HCT116 (cell line): ENCODE measurements at regions not wholly inside any gene's neighbourhood (a gene's known extent, or its start where the extent isn't known, plus 50 kb on each side); places are given as distances from the start of the nearest gene placed in this dataset.

Source experiments
- ATAC-seq: fragments of 200-7000 bp; cut with Tn5 transposase; 2 replicates; pipeline ENCODE4 v1.9.1; 2020; ENCODE audit warnings: mild to moderate bottlenecking, moderate library complexity
- BruUV-seq: library from RNA; stranded (reverse); fragments of 400-500 nt; replicated peaks from 2 replicates; lab custom pipeline; 2021; lab: Mats Ljungman, UMichigan
- CTCF ChIA-PET: fragments of 300-600 bp; sonication (Branson Sonifier 250); formaldehyde crosslinking; loops from one replicate; lab custom pipeline; 2021; ENCODE audit warnings: antibody characterized with exemption; lab: Charles Lee
- POLR2A ChIA-PET: fragments of 300-600, 350-600 bp; sonication (Branson Sonifier 250); formaldehyde crosslinking; loops from one replicate; lab custom pipeline; 2021; ENCODE audit warnings: antibody characterized with exemption; lab: Charles Lee
- RAD21 ChIA-PET, 2 experiments: fragments of 300-600 bp; sonication (Branson Sonifier 250); formaldehyde crosslinking; loops; one replicate each; lab custom pipeline; 2023; ENCODE audit warnings: low total read pairs in 2 of 2; ENCODE audit not compliant: uncharacterized antibody in 2 of 2, unreplicated experiment in 2 of 2, low non-redundant PET in 1 of 2; lab: Charles Lee
- DNase-seq: peaks from one replicate; pipeline ENCODE4 v3.0.0-alpha.2; 2010; ENCODE audit warnings: low read depth, low spot score
- H2AFZ ChIP-seq: fragments of 200-600 bp; shearing (Covaris generic), sonication (generic); 2 replicates; pipeline ENCODE4 v1.6.1; 2017; ENCODE audit warnings: low read depth, mixed run types, mixed read lengths, antibody characterized with exemption, low read length; ENCODE audit not compliant: poor library complexity, severe bottlenecking
- H3K27ac ChIP-seq: 2 replicates; pipeline ENCODE4 v1.5.1; 2012; ENCODE audit warnings: low read depth, low read length
- H3K27me3 ChIP-seq: fragments of 200-600 bp; sonication (generic); 2 replicates; pipeline ENCODE4 v1.6.1; 2016; ENCODE audit warnings: mixed run types, low read length, mixed read lengths; ENCODE audit not compliant: insufficient read depth
- H3K36me3 ChIP-seq, 2 experiments: fragments of 200-500 bp in 1 of 2; fragments of 200-600 bp in 1 of 2; sonication (Bioruptor generic) in 1 of 2; sonication (generic) in 1 of 2; 2 replicates each; pipeline versions ENCODE4 v1.5.1 to v1.6.1; 2014 to 2016; ENCODE audit warnings: low read length in 2 of 2, inconsistent platforms in 1 of 2, mixed read lengths in 1 of 2, mixed run types in 1 of 2; ENCODE audit not compliant: insufficient read depth in 2 of 2, control insufficient read depth in 1 of 2
- H3K4me1 ChIP-seq, 2 experiments: fragments of 200-600 bp in 1 of 2; sonication (generic) in 1 of 2; 2 replicates each; pipeline versions ENCODE4 v1.5.1 to v1.6.1; 2012 to 2017; ENCODE audit warnings: low read length in 2 of 2, inconsistent platforms in 1 of 2, mild to moderate bottlenecking in 1 of 2, mixed read lengths in 1 of 2, mixed run types in 1 of 2, moderate library complexity in 1 of 2; ENCODE audit not compliant: insufficient read depth in 2 of 2, control insufficient read depth in 1 of 2
- H3K4me2 ChIP-seq: fragments of 200-600 bp; sonication (generic); 2 replicates; pipeline ENCODE4 v1.6.1; 2017; ENCODE audit warnings: mixed run types, low read length, mixed read lengths
- H3K4me3 ChIP-seq, 2 experiments: fragments of 200-600 bp in 1 of 2; sonication (generic) in 1 of 2; replicated peaks in 1 of 2; 2 replicates each; pipeline ENCODE4 v1.5.1; 2011 to 2016; ENCODE audit warnings: low read length in 2 of 2, control low read depth in 1 of 2, low read depth in 1 of 2, mild to moderate bottlenecking in 1 of 2, mixed read lengths in 1 of 2, mixed run types in 1 of 2
- H3K79me2 ChIP-seq: fragments of 200-600 bp; sonication (generic); 2 replicates; pipeline ENCODE4 v1.6.1; 2017; ENCODE audit warnings: mild to moderate bottlenecking, mixed run types, low read length, moderate library complexity, mixed read lengths; ENCODE audit not compliant: insufficient read depth
- H3K9ac ChIP-seq: fragments of 200-600 bp; sonication (generic); 2 replicates; pipeline ENCODE4 v1.6.1; 2016; ENCODE audit warnings: low read length, mixed read lengths
- H3K9me2 ChIP-seq: fragments of 200-600 bp; sonication (generic), shearing (Covaris generic); 2 replicates; pipeline ENCODE4 v1.6.1; 2017; ENCODE audit warnings: mixed run types, mild to moderate bottlenecking, moderate library complexity; ENCODE audit not compliant: insufficient read depth
- H3K9me3 ChIP-seq, 2 experiments: fragments of 200-500 bp in 1 of 2; fragments of 200-600 bp in 1 of 2; sonication (Bioruptor generic) in 1 of 2; sonication (generic) in 1 of 2; 2 replicates each; pipeline ENCODE4 v1.6.1; 2014 to 2017; ENCODE audit warnings: low read length in 2 of 2, mixed read lengths in 2 of 2, inconsistent platforms in 1 of 2, low read depth in 1 of 2, mild to moderate bottlenecking in 1 of 2, mixed run types in 1 of 2, moderate library complexity in 1 of 2; ENCODE audit not compliant: control insufficient read depth in 1 of 2, insufficient read depth in 1 of 2
- H4K20me1 ChIP-seq: fragments of 200-600 bp; sonication (generic), shearing (Covaris generic); 2 replicates; pipeline ENCODE4 v1.6.1; 2017; ENCODE audit warnings: mixed run types, mild to moderate bottlenecking, moderate library complexity; ENCODE audit not compliant: insufficient read depth
- CEBPB ChIP-seq: IDR thresholded peaks from 2 replicates; pipeline ENCODE4 v1.6.1; 2012; ENCODE audit warnings: low read depth
- ELF1 ChIP-seq: IDR thresholded peaks from 2 replicates; pipeline ENCODE4 v1.6.1; 2012; ENCODE audit warnings: low read depth, borderline replicate concordance
- JUND ChIP-seq: IDR thresholded peaks from 2 replicates; pipeline ENCODE4 v1.6.1; 2012
- RAD21 ChIP-seq: IDR thresholded peaks from 2 replicates; pipeline ENCODE4 v1.6.1; 2012; ENCODE audit warnings: low read depth, mild to moderate bottlenecking
- SP1 ChIP-seq: IDR thresholded peaks from 2 replicates; pipeline ENCODE4 v1.6.1; 2012; ENCODE audit warnings: low read depth
- SRF ChIP-seq: IDR thresholded peaks from 2 replicates; pipeline ENCODE4 v1.6.1; 2012; ENCODE audit warnings: low read depth
- TCF7L2 ChIP-seq: IDR thresholded peaks from 2 replicates; pipeline ENCODE4 v1.7.0; 2011; ENCODE audit warnings: borderline replicate concordance, inconsistent platforms; ENCODE audit not compliant: insufficient read depth, insufficient read length; ENCODE audit errors: extremely low read depth
- YY1 ChIP-seq: IDR thresholded peaks from 2 replicates; pipeline ENCODE4 v1.6.1; 2011; ENCODE audit warnings: low read length, low read depth, moderate library complexity, mild to moderate bottlenecking; ENCODE audit not compliant: insufficient replicate concordance; ENCODE audit errors: extremely low read depth
- intact Hi-C: fragments of 100-400 bp; cut with micrococcal nuclease; formaldehyde crosslinking; loops from 2 replicates; pipeline ENCODE4 v1.10.0; 2022
- TF ChIP-seq, protein P1 (sequence below): IDR thresholded peaks from 2 replicates; pipeline ENCODE4 v1.6.1; 2012
- TF ChIP-seq, protein P2 (sequence below): IDR thresholded peaks from 2 replicates; pipeline ENCODE4 v1.6.1; 2012
- TF ChIP-seq, protein P3 (sequence below), 3 experiments: fragments of 200-600 bp in 1 of 3; sonication (generic) in 1 of 3; IDR thresholded peaks in 2 of 3; conservative IDR thresholded peaks in 1 of 3; 2 replicates each; pipeline ENCODE4 v1.5.1; 2012 to 2017; ENCODE audit warnings: low read depth in 2 of 3, low read length in 2 of 3, antibody characterized with exemption in 1 of 3, borderline replicate concordance in 1 of 3, control low read depth in 1 of 3, mild to moderate bottlenecking in 1 of 3, mixed read lengths in 1 of 3, mixed run types in 1 of 3, moderate library complexity in 1 of 3; ENCODE audit not compliant: insufficient read depth in 1 of 3
- TF ChIP-seq, protein P4 (sequence below): IDR thresholded peaks from 2 replicates; pipeline ENCODE4 v1.6.1; 2011; ENCODE audit warnings: mild to moderate bottlenecking, low read length, moderate library complexity; ENCODE audit not compliant: insufficient replicate concordance; ENCODE audit errors: extremely low read depth

DNA sequence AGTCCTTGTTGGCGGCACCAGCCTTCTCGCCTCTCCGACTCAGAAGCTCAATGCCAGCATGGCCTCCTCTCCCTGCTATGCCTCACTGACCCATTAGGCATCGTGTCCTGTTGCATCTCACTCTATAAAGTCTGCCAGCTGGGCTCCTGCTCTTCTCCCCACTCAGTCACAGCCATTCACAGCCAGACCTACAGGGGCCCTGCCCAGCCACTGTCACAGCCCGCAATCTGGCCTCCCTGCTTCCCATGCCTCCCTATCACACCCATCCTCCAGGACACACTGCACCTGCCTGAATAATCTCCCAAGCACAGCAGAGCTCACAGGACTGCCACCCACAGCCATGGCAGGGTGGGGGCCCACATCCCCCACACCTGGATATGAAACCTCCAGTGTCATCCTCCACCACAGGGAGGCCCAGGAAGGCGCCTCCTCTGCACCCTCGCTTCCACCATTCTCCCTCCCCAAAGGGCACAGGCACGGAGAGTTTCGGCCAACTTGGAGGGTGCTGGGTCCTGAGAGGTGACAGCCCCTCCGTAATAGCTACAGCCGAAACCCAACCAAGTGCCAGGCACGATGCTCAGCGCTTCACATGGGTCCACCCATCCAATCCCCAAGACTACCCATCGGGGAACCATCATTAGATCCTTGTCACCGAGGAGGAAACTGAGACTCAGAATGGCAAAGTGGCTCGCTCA, 370.3 kb downstream of the BCL11B start:
- Histone ChIP-seq H3K9ac (no peak overlapping the region), H3K79me2 (no peaks in the 10 kb centered on the region), H3K36me3 (no peaks in the 10 kb centered on the region), H3K4me2 (no peak overlapping the region), H3K9me2 (no peaks in the 10 kb centered on the region), H3K27me3 (peaks cover 48% of the 10 kb centered on the region), H3K27ac (no peak overlapping the region), H3K9me3 (no peaks in the 10 kb centered on the region), H4K20me1 (no peaks in the 10 kb centered on the region), H3K4me1 (peaks cover 10 to 11% of the 10 kb centered on the region in 2 experiments), H2AFZ (no peak overlapping the region), H3K4me3 (no peak overlapping the region)
- TF ChIP-seq SP1 (no peak), CEBPB (no peak), RAD21 (no peak), TCF7L2 (no peak), SRF (no peak), ELF1 (no peak), YY1 (no peak), JUND (no peak)
- TF ChIP-seq, protein P1, sequence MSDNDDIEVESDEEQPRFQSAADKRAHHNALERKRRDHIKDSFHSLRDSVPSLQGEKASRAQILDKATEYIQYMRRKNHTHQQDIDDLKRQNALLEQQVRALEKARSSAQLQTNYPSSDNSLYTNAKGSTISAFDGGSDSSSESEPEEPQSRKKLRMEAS = no peak
- TF ChIP-seq, protein P2, sequence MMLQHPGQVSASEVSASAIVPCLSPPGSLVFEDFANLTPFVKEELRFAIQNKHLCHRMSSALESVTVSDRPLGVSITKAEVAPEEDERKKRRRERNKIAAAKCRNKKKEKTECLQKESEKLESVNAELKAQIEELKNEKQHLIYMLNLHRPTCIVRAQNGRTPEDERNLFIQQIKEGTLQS = no peak
- TF ChIP-seq, protein P3, sequence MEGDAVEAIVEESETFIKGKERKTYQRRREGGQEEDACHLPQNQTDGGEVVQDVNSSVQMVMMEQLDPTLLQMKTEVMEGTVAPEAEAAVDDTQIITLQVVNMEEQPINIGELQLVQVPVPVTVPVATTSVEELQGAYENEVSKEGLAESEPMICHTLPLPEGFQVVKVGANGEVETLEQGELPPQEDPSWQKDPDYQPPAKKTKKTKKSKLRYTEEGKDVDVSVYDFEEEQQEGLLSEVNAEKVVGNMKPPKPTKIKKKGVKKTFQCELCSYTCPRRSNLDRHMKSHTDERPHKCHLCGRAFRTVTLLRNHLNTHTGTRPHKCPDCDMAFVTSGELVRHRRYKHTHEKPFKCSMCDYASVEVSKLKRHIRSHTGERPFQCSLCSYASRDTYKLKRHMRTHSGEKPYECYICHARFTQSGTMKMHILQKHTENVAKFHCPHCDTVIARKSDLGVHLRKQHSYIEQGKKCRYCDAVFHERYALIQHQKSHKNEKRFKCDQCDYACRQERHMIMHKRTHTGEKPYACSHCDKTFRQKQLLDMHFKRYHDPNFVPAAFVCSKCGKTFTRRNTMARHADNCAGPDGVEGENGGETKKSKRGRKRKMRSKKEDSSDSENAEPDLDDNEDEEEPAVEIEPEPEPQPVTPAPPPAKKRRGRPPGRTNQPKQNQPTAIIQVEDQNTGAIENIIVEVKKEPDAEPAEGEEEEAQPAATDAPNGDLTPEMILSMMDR (IDR thresholded peaks at IDR 0.05 in 2 of 3, conservative IDR thresholded peaks at IDR 0.05 in 1 of 3; ENCODE audit: borderline replicate concordance in 1 of 3, insufficient read depth in 1 of 3, low read depth in 2 of 3, low read length in 2 of 3) = no peak
- TF ChIP-seq, protein P4, sequence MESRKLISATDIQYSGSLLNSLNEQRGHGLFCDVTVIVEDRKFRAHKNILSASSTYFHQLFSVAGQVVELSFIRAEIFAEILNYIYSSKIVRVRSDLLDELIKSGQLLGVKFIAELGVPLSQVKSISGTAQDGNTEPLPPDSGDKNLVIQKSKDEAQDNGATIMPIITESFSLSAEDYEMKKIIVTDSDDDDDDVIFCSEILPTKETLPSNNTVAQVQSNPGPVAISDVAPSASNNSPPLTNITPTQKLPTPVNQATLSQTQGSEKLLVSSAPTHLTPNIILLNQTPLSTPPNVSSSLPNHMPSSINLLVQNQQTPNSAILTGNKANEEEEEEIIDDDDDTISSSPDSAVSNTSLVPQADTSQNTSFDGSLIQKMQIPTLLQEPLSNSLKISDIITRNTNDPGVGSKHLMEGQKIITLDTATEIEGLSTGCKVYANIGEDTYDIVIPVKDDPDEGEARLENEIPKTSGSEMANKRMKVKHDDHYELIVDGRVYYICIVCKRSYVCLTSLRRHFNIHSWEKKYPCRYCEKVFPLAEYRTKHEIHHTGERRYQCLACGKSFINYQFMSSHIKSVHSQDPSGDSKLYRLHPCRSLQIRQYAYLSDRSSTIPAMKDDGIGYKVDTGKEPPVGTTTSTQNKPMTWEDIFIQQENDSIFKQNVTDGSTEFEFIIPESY = no peak
- ATAC-seq (no peak), DNase-seq (no peak)
- CTCF ChIA-PET = no interaction called here
- intact Hi-C loops = no loop called here
- RAD21 ChIA-PET = no interaction called here
- POLR2A ChIA-PET = no interaction called here
- BruUV-seq = no TSS peak
